Suprapubic skin (tissue), 3 donors: ENCODE measurements at regions not wholly inside any gene's neighbourhood (a gene's known extent, or its start where the extent isn't known, plus 50 kb on each side); places are given as distances from the start of the nearest gene placed in this dataset.

ENCODE experiments used
- CTCF ChIP-seq, 2 donors: fragments of 200-600 bp in 1 of 2; fragments of 450-650 bp in 1 of 2; sonication (generic) in 1 of 2; IDR thresholded peaks; one replicate each; pipeline ENCODE4 v1.5.1; 2016 to 2019; ENCODE audit warnings: antibody characterized with exemption in 2 of 2, mild to moderate bottlenecking in 1 of 2, moderate library complexity in 1 of 2
- EP300 ChIP-seq: sonication (generic); formaldehyde crosslinking; IDR thresholded peaks from one replicate; pipeline ENCODE4 v1.6.1; 2017; ENCODE audit warnings: antibody characterized with exemption
- POLR2A ChIP-seq, 2 donors: fragments of 450-650 bp; IDR thresholded peaks; one replicate each; pipeline ENCODE4 v1.6.1; 2017; ENCODE audit warnings: antibody characterized with exemption in 2 of 2, mild to moderate bottlenecking in 2 of 2, moderate library complexity in 2 of 2

GRCh38 chr2:106724301-106724794 is 161.6 kb downstream of the ST6GAL2 start:
- TF ChIP-seq EP300 (no peak), CTCF (IDR thresholded peaks at IDR 0.05) (no peak), POLR2A (IDR thresholded peaks at IDR 0.05) (no peak)
